ENCODE measurements at regions not wholly inside any gene's neighbourhood (a gene's known extent, or its start where the extent isn't known, plus 50 kb on each side); places are given as distances from the start of the nearest gene placed in this dataset.

DNA sequence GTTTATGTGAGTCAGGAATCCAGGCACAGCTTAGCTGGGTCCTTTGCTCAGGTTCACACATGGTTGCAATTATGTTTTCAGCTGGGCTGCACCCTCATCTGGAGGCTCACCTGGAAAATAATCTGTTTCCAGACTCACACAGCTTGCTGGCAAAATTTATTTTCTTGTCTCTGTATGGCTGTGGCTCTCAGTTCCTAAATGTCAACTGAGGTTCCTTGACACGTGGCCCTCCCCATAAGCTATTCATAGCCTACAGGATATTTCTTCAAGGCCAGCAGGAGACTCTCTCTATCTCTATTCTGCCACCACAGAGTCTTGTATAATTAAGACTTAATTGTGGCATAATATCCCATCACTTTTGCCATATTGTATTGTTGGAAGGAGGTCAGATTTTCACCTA is 732.0 kb downstream of the CDH18 start:
- no peak for TF ChIP-seq ESRRG (CRISPR knock-in tag; IDR thresholded peaks at IDR 0.05)
- TF ChIP-seq ZC3H10 (CRISPR knock-in tag; IDR thresholded peaks at IDR 0.05) = no peak
- no peak for TF ChIP-seq ARNTL (CRISPR knock-in tag; IDR thresholded peaks at IDR 0.05; ENCODE audit: borderline replicate concordance, low read depth)
- no peak for TF ChIP-seq PATZ1 (CRISPR knock-in tag; IDR thresholded peaks at IDR 0.05; ENCODE audit: borderline replicate concordance)
- no peak for TF ChIP-seq OSR1 (CRISPR knock-in tag; IDR thresholded peaks at IDR 0.05)
- no peak for TF ChIP-seq RARB (CRISPR knock-in tag; IDR thresholded peaks at IDR 0.05)
- no peak for TF ChIP-seq BACH2 (CRISPR knock-in tag; IDR thresholded peaks at IDR 0.05; ENCODE audit: borderline replicate concordance)
- no peak for TF ChIP-seq ZFP3 (CRISPR knock-in tag; IDR thresholded peaks at IDR 0.05)
- no peak for TF ChIP-seq GLIS3 (CRISPR knock-in tag; IDR thresholded peaks at IDR 0.05)
- TF ChIP-seq POU6F1 (CRISPR knock-in tag; IDR thresholded peaks at IDR 0.05; ENCODE audit: borderline replicate concordance, low read depth) = no peak
